GM08714 (cell line): ENCODE measurements at regions not wholly inside any gene's neighbourhood (a gene's known extent, or its start where the extent isn't known, plus 50 kb on each side); places are given as distances from the start of the nearest gene placed in this dataset.

Experiments used
- H3K4me3 ChIP-seq: fragments of 200-500 bp; sonication (Bioruptor generic); 2 replicates; pipeline ENCODE4 v1.5.1; 2014; ENCODE audit warnings: mild to moderate bottlenecking, low read length, inconsistent platforms
- ZNF274 ChIP-seq: IDR thresholded peaks from 2 replicates; pipeline ENCODE4 v1.6.1; 2012; ENCODE audit warnings: mild to moderate bottlenecking, low read depth, low read length

- no peak overlapping the region for H3K4me3 ChIP-seq
- TF ChIP-seq ZNF274: no peak
These were observed 1956.7 kb downstream of the C4orf33 start for GRCh38 chr4:131052646-131053045.

DNA sequence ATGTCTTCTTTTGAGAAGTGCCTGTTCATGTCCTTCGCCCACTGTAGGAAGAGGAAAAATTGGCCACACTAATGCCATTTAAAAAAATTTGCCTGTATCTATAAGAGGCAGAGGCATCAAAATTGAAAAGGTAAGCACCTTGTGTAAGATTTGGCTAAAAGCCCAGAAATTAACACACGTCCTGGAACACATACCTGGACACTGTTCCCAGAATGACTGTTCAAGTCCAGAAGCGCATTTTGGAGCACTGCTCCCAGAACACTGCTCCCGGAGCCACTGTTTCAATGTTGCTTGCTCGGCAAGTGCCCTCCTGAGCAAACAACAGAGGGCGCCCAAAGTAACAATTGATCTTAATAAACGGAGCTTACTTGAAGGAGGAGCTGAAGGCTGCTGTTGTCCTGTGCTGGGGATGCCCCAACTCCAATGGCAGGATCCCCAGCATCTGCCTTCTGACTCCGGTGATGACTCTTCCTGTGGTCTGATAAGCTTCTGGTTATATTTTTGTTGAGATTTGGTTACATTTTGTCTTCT, 1958.6 kb downstream of the C4orf33 start:
- H3K4me3 ChIP-seq: no peak overlapping the region
- TF ChIP-seq ZNF274: no peak

DNA sequence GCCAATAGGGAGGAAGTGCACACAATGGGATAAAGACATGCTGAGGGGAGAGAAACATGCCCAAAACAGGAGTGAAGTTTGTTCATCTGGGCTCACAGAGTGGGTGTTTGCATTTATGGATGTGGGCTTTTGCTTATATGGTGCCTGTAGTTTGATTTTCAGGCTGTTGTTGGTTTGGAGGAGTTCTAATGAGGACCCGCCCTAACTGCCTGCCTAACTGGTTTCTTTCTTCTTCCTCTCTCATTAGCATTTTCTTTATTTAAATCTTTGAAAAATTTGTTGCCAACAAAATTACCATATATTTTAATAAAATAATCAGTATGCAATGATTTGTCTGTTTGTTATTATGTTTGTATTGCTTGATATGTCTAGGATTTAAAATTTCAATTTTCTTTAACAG, 1965.8 kb downstream of the C4orf33 start:
- TF ChIP-seq ZNF274: no peak
- H3K4me3 ChIP-seq: no peak overlapping the region

GRCh38 chr4:131063878-131064277, 1967.9 kb downstream of the C4orf33 start:
- H3K4me3 ChIP-seq: no peak overlapping the region
- TF ChIP-seq ZNF274: no peak

DNA sequence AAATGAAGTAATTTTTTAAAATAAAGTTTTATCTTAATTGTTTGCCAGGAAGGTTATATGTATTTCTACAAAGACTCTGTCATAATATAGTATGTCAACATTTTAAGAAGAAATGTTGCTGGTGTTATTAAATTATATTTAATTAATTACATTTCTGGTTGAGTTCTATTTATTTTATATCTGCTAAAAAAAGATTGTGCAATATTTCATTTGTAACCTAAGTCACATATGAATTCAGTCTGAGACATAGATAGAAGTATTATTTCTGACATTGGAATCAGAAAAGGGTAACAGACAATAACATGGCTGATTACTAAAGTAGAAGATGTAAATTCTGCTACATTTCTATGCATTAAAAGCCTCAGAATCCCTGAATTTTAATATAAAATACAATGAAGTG, 1985.1 kb downstream of the C4orf33 start:
- no peak overlapping the region for H3K4me3 ChIP-seq
- no peak for TF ChIP-seq ZNF274

DNA sequence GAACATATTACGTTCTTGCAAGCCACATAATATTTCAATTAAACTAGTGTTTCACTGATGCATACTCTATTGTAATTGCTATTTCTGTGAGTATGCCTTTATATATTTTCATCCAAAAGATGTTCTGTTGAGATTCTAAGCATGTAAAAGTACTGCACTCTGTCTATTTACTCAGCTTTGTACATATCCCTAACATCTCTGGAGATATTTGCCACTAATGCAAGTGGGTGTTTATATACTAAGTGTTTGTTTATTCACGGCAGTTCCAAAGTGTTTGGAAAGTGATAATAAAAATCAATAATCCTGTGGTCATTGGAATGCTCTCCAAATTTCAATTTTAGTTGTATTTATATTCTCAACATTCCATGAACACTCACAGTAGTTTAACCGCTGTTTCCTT, 1989.0 kb downstream of the C4orf33 start:
- no peak for TF ChIP-seq ZNF274

GRCh38 chr4:131091896-131092295, 1995.9 kb downstream of the C4orf33 start:
- H3K4me3 ChIP-seq: no peak overlapping the region
- TF ChIP-seq ZNF274: no peak

More for the DNA sequence above, 1989.0 kb downstream of the C4orf33 start:
- no peak overlapping the region for H3K4me3 ChIP-seq

DNA sequence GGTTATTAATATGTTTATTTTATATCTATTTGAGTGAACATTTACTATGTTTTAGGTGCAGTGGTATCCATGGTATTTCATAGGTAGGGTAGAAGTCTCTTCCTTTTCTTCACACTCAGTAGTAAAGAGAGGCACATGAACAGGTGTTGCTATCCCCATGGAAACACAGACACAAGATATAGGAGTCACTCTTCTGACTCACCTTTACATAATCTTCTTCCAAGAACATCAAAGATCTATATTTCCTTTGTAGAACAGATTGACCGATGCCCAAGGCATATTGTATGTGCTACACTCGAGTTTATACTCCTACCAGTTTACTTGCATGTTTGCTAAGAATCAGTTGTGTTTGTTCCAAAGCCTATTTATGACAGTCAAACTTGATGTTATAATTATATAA, 1997.4 kb downstream of the C4orf33 start:
- no peak for TF ChIP-seq ZNF274
- no peak overlapping the region for H3K4me3 ChIP-seq

DNA sequence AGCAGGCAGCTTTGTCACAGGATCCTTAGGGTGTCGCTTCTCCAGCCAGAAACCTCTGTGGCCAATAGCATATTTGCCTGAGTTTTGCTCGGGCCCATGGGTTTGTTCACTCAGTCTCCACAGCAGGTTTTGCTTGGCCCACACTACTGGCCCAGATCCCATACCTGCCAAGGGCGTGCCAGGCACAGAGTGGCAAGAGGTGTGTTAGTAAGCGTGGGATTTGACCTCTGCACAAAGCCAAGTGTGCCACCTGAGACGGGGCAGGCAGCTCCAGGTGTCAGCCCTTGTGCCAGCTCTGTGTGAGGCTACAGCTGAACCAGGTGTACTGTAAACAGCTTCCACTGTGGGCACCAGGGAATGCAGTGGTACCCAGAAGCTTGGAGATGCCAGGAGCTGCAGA, 2003.0 kb downstream of the C4orf33 start:
- no peak for TF ChIP-seq ZNF274
- H3K4me3 ChIP-seq: no peak overlapping the region

DNA sequence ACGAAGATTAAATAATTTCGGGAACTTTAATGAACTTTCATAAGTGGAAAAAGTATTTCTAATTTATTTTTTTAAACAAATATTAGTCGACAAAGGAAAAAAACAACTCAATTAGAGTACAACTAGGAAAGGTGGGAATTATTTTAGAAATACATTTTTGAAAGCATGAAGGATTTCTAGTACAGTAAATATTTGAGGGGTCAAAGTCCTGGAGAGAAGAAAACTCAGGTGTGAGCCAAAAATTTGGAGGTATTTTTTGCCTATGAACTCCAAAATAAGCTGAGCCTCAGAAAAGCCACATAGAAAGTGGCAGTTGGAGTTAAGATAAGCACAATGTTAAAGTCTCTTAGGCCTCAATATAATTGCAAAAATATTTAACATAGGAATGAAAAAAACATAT, 2017.3 kb downstream of the C4orf33 start:
- no peak overlapping the region for H3K4me3 ChIP-seq
- TF ChIP-seq ZNF274: no peak

DNA sequence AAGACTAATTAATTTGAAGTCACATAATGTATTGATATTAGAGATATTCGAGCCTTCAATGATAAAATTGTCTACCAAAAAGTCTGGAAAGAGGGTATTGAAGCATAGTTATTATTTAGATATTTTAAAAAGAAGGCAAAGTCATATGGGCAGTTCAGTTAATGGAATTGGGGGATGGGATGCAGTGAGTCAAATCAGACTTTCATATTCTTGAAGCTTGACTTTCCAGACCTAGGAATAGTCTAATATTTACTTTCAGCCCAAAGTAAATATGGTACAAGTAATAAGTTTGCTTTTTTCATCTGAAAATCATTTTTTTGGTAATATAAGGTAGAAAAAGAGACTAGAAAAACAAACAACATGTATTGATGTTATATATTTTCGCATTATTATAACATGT, 2017.8 kb downstream of the C4orf33 start:
- H3K4me3 ChIP-seq: no peak overlapping the region
- TF ChIP-seq ZNF274: no peak

GRCh38 chr4:131119661-131120060, 2023.7 kb downstream of the C4orf33 start:
- TF ChIP-seq ZNF274: no peak
- H3K4me3 ChIP-seq: no peak overlapping the region

GRCh38 chr4:131137196-131137595, 2011.9 kb upstream of the PCDH10 start:
- TF ChIP-seq ZNF274: no peak
- H3K4me3 ChIP-seq: no peak overlapping the region

GRCh38 chr4:131159261-131159660, 1989.8 kb upstream of the PCDH10 start:
- no peak overlapping the region for H3K4me3 ChIP-seq
- TF ChIP-seq ZNF274: no peak

DNA sequence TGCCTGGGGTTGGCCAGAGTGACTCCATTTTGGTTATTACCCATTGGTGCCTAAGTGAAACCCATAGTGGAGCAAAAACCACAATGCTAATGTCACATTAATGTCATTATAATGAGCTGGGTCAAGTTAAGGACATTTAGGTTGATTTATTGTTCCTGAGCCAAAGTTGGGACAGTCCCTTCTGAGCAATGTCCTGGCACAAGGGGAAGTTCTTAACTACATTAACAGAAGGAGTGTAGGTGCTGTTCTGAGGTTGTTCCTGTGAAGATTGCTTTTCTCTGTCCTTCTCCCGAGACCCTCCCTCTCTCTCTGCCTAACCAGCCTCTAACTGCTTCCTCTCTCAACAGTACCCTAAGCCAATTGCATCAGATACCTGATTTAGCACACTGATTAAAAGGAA, 1956.8 kb upstream of the PCDH10 start:
- no peak for TF ChIP-seq ZNF274
- no peak overlapping the region for H3K4me3 ChIP-seq

GRCh38 chr4:131207589-131207988, 1941.5 kb upstream of the PCDH10 start:
- no peak for TF ChIP-seq ZNF274

GRCh38 chr4:131248314-131248713, 1900.8 kb upstream of the PCDH10 start:
- H3K4me3 ChIP-seq: no peak overlapping the region
- TF ChIP-seq ZNF274: no peak

More at GRCh38 chr4:131207589-131207988, 1941.5 kb upstream of the PCDH10 start:
- H3K4me3 ChIP-seq: no peak overlapping the region

DNA sequence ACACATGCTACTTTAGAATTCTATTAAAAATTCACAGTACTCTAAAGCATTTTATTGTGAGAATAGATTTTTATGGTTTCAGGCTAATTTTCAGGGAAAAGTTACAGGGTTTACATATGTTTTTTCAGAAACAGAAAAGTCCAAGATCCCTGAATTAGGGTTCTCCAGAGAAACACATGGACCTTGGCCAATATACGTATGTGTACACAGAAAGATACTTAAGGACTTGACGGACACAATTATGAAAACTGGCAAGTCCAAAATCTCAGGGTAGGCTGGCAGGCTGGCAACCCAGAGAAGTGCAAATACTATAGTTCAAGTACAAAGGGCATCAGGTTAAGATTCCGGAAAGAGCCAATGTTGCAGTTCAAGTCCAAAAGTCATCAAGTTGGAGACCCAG, 1897.8 kb upstream of the PCDH10 start:
- H3K4me3 ChIP-seq: no peak overlapping the region
- no peak for TF ChIP-seq ZNF274
